ENCODE measurements at regions not wholly inside any gene's neighbourhood (a gene's known extent, or its start where the extent isn't known, plus 50 kb on each side); places are given as distances from the start of the nearest gene placed in this dataset.
"Not testable (repeated sequence)": the region's sequence is repeated elsewhere in the genome, so short reads cannot be mapped to it uniquely, and the experiment has no call there.

- 34 to 61% methylated on average over 4 of the region's 5 CpGs for whole genome bisulfite sequencing, 2 donors
- H3K36me3 ChIP-seq; intact Hi-C loops (cut with DNase I); DNase-seq; H3K9me3 ChIP-seq; H3K4me3 ChIP-seq; H3K27ac ChIP-seq; H3K27me3 ChIP-seq; H3K4me1 ChIP-seq: not testable (repeated sequence)
- ATAC-seq, result peak in 6 of 8 donors; percentile 27 to 61 (median 54)
These were observed 110.5 kb upstream of the RRN3 start for GRCh38 chr16:15204571-15204970.

- ATAC-seq; DNase-seq; H3K27ac ChIP-seq; H3K36me3 ChIP-seq; H3K4me3 ChIP-seq; H3K9me3 ChIP-seq; H3K27me3 ChIP-seq; intact Hi-C loops (cut with DNase I); H3K4me1 ChIP-seq: not testable (repeated sequence)
- 86 to 95% methylated on average over 1 of the region's 2 CpGs for WGBS, 2 donors
These were observed 98.7 kb upstream of the RRN3 start for GRCh38 chr16:15192813-15193212.

- H3K9me3 ChIP-seq; H3K36me3 ChIP-seq; H3K4me3 ChIP-seq; H3K27me3 ChIP-seq; H3K4me1 ChIP-seq; intact Hi-C loops (cut with DNase I); H3K27ac ChIP-seq; DNase-seq: not testable (repeated sequence)
- ATAC-seq, result peak in 1 of 8 donors; percentile 49
- 44 to 80% methylated on average over 1 of the region's 2 CpGs for WGBS, 2 donors
These were observed 98.1 kb upstream of the RRN3 start for GRCh38 chr16:15192197-15192596.

- H3K9me3 ChIP-seq; intact Hi-C loops (cut with DNase I); H3K4me1 ChIP-seq; ATAC-seq; DNase-seq; H3K27ac ChIP-seq; H3K36me3 ChIP-seq; H3K27me3 ChIP-seq; H3K4me3 ChIP-seq: not testable (repeated sequence)
- no CpG with 5 or more reads among the region's 2 CpGs for WGBS, 2 donors
These were observed 95.4 kb upstream of the RRN3 start for GRCh38 chr16:15189478-15189877.
